ENCODE measurements at regions not wholly inside any gene's neighbourhood (a gene's known extent, or its start where the extent isn't known, plus 50 kb on each side); places are given as distances from the start of the nearest gene placed in this dataset.

- H3K9ac ChIP-seq (ENCODE audit: control insufficient read depth, insufficient read depth, low read length): no peak overlapping the region
- H3K9me3 ChIP-seq (replicated peaks; ENCODE audit: control insufficient read depth, insufficient read depth, low read length): no peaks in the 10 kb centered on the region; the same call in 2 of the 3 replicates
- BruUV-seq (replicated peaks): no TSS peak
- H3K4me1 ChIP-seq (ENCODE audit: control insufficient read depth, insufficient read depth, low read length): no peaks in the 10 kb centered on the region
- RAD21 ChIA-PET (ENCODE audit: unreplicated experiment): no interaction called here
- no peak overlapping the region for H3K4me3 ChIP-seq
- TF ChIP-seq MTA2 (IDR thresholded peaks at IDR 0.05; ENCODE audit: low read depth): no peak
- no peak for TF ChIP-seq TAF1 (IDR thresholded peaks at IDR 0.05; ENCODE audit: borderline replicate concordance, low read depth, low read length)
- TF ChIP-seq NFIC (IDR thresholded peaks at IDR 0.05; ENCODE audit: low read depth, low read length): no peak
- TF ChIP-seq YBX1 (IDR thresholded peaks at IDR 0.05): no peak
- no peak for TF ChIP-seq FOS (IDR thresholded peaks at IDR 0.05; ENCODE audit: borderline replicate concordance, extremely low read depth, insufficient read length)
- no peak for TF ChIP-seq MEF2B (IDR thresholded peaks at IDR 0.05; ENCODE audit: partially characterized antibody, poor library complexity, severe bottlenecking)
- no peak for TF ChIP-seq ZZZ3 (IDR thresholded peaks at IDR 0.05; ENCODE audit: control insufficient read depth, insufficient read length, low read depth)
- no peak overlapping the region for H2AFZ ChIP-seq (ENCODE audit: control insufficient read depth, low read depth, low read length)
- POLR2A ChIA-PET: no interaction called here
- H3K27ac ChIP-seq (ENCODE audit: control insufficient read depth, insufficient read depth): no peak overlapping the region
- intact Hi-C loops (cut with micrococcal nuclease; ENCODE audit: unreplicated experiment) (no loop called here), in situ Hi-C loops (cut with MboI) (no loop called here)
- CTCF ChIA-PET: no interaction called here
- no peak for FAIRE-seq
- no peaks in the 10 kb centered on the region for H4K20me1 ChIP-seq (ENCODE audit: control insufficient read depth, insufficient read depth)
- no peaks in the 10 kb centered on the region for H3K79me2 ChIP-seq (ENCODE audit: control insufficient read depth, insufficient read depth, low read length)
- WGBS (ENCODE audit: insufficient coverage, insufficient replicate concordance, low lambda C conversion rate, missing lambda C conversion rate): 26% methylated on average over 8 of the region's 8 CpGs
- no peak for ATAC-seq
- SMC1A ChIA-PET (ENCODE audit: uncharacterized antibody, unreplicated experiment): no interaction called here
- H3K36me3 ChIP-seq (ENCODE audit: control insufficient read depth in 2 of 2, insufficient read depth in 2 of 2, low read length in 1 of 2): no peaks in the 10 kb centered on the region
- H3K4me2 ChIP-seq (ENCODE audit: control insufficient read depth, insufficient read depth): no peak overlapping the region
- no peaks in the 10 kb centered on the region for H3K27me3 ChIP-seq (replicated peaks in 1 of 2; ENCODE audit: control insufficient read depth in 2 of 2, insufficient read depth in 2 of 2, low read length in 1 of 2)
- no peak for DNase-seq (ENCODE audit: low read depth, low spot score)
Observed at GRCh38 chr13:39856714-39857113, 201.3 kb downstream of the COG6 start.

DNA sequence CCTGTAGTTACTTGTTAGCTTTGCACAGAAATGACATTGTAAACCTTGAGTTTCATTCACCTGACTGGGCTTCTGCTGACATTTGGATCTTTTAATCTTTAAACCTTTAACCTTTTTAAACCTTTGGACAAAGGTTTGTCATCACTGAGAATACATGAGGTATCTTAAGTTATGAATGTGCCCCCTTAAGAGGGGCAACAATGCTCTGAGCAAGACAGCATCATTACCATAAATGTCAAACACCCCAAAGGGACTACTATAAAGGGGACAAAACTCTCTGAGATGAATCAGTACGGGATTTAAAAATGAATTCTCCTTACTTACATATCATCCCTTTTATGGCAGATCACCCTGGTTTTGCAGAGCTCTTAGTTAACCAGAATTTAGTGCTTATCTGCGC, 203.3 kb downstream of the COG6 start:
- RAD21 ChIA-PET (ENCODE audit: unreplicated experiment): no interaction called here
- SMC1A ChIA-PET (ENCODE audit: uncharacterized antibody, unreplicated experiment): no interaction called here
- Histone ChIP-seq H3K79me2 (ENCODE audit: control insufficient read depth, insufficient read depth, low read length) (no peaks in the 10 kb centered on the region), H2AFZ (ENCODE audit: control insufficient read depth, low read depth, low read length) (no peak overlapping the region), H3K27me3 (replicated peaks in 1 of 2; ENCODE audit: control insufficient read depth in 2 of 2, insufficient read depth in 2 of 2, low read length in 1 of 2) (no peaks in the 10 kb centered on the region), H3K9me3 (replicated peaks; ENCODE audit: control insufficient read depth, insufficient read depth, low read length) (no peaks in the 10 kb centered on the region; the same call in 2 of the 3 replicates), H3K9ac (ENCODE audit: control insufficient read depth, insufficient read depth, low read length) (no peak overlapping the region), H3K27ac (ENCODE audit: control insufficient read depth, insufficient read depth) (no peak overlapping the region), H4K20me1 (ENCODE audit: control insufficient read depth, insufficient read depth) (no peaks in the 10 kb centered on the region), H3K4me3 (no peak overlapping the region), H3K4me1 (ENCODE audit: control insufficient read depth, insufficient read depth, low read length) (no peaks in the 10 kb centered on the region), H3K36me3 (ENCODE audit: control insufficient read depth in 2 of 2, insufficient read depth in 2 of 2, low read length in 1 of 2) (no peaks in the 10 kb centered on the region), H3K4me2 (ENCODE audit: control insufficient read depth, insufficient read depth) (no peak overlapping the region)
- 33% methylated on average over 2 of the region's 2 CpGs for WGBS (ENCODE audit: insufficient coverage, insufficient replicate concordance, low lambda C conversion rate, missing lambda C conversion rate)
- CTCF ChIA-PET: no interaction called here
- FAIRE-seq: no peak
- BruUV-seq (replicated peaks): no TSS peak
- DNase-seq (ENCODE audit: low read depth, low spot score): no peak
- no peak for ATAC-seq
- POLR2A ChIA-PET: no interaction called here
- in situ Hi-C loops (cut with MboI) (no loop called here), intact Hi-C loops (cut with micrococcal nuclease; ENCODE audit: unreplicated experiment) (no loop called here)
- TF ChIP-seq GATAD2B (conservative IDR thresholded peaks at IDR 0.05; ENCODE audit: low read depth): no peak
